ENCODE measurements at regions not wholly inside any gene's neighbourhood (a gene's known extent, or its start where the extent isn't known, plus 50 kb on each side); places are given as distances from the start of the nearest gene placed in this dataset.

GRCh38 chr22:48631288-48631863 is 1196.3 kb downstream of the BRD1 start:
- H3K4me3 ChIP-seq (ENCODE audit: low read depth, low read length): no peak overlapping the region
- no peak for TF ChIP-seq CTCF (IDR thresholded peaks at IDR 0.05; ENCODE audit: borderline replicate concordance, insufficient read depth, low read depth, low read length)

DNA sequence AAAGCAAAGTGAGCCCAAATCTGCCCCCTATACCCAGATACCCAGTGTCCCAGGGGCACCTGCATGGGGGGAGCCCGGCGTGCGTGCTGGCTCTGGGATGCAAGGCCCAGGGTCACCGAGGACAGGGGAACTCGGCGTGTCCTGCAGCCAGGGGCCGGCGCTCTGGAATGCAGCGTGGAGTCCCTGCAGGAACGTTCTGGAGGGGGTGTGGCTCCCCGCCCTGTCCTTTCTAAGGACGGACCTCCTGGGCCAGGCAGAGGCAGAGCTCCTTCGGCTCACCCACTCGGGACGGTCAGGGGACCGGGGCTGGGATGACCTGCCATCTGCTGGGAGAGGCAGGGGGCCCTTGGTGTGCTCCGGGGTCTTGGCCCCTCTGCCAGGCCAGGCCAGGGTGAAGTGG is 1196.8 kb downstream of the BRD1 start:
- H3K4me3 ChIP-seq (ENCODE audit: low read depth, low read length): no peak overlapping the region
- no peak for TF ChIP-seq CTCF (IDR thresholded peaks at IDR 0.05; ENCODE audit: borderline replicate concordance, insufficient read depth, low read depth, low read length)

GRCh38 chr22:48630433-48630754 is 1197.3 kb downstream of the BRD1 start:
- no peak for TF ChIP-seq CTCF (IDR thresholded peaks at IDR 0.05; ENCODE audit: borderline replicate concordance, insufficient read depth, low read depth, low read length)
- H3K4me3 ChIP-seq (ENCODE audit: low read depth, low read length): no peak overlapping the region

DNA sequence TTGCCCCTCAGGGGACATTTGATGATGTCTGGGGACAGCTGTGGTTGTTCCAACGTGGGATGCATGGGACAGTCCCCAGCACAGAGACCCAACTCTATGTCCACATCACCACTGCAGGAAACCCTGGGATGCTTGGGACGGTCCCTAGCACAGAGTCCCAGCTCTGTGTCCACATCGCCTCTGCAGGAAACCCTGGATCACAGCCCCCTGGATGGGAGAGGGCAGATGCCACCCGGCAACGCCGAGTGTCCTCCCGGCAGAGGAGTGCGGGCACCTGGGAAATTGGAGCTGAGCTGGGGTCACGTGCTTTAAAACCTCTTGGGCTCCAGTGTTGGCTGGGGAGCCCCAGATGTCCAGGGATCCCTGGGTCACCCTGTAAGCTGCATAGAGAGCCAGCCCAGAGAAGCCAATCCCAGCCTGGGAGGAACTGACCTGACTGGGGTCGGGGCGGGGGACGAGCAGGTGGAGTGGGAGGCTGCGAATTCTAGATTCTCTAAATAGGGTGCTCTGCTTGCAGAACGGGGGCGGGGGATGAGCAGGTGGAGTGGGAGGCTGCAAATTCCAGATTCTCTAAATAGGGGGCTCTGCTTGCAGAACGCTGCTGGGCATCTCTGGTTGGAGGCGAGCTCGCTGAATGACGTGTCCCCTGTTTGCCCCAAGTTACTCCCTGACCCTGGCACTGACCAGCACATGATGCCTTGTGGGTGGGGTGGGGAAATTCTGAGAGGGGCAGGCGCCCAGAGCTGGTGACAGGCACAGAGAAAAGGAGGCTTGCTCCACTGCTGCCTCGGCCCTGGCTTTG is 1197.8 kb downstream of the BRD1 start:
- no peak for TF ChIP-seq CTCF (IDR thresholded peaks at IDR 0.05; ENCODE audit: borderline replicate concordance, insufficient read depth, low read depth, low read length)

DNA sequence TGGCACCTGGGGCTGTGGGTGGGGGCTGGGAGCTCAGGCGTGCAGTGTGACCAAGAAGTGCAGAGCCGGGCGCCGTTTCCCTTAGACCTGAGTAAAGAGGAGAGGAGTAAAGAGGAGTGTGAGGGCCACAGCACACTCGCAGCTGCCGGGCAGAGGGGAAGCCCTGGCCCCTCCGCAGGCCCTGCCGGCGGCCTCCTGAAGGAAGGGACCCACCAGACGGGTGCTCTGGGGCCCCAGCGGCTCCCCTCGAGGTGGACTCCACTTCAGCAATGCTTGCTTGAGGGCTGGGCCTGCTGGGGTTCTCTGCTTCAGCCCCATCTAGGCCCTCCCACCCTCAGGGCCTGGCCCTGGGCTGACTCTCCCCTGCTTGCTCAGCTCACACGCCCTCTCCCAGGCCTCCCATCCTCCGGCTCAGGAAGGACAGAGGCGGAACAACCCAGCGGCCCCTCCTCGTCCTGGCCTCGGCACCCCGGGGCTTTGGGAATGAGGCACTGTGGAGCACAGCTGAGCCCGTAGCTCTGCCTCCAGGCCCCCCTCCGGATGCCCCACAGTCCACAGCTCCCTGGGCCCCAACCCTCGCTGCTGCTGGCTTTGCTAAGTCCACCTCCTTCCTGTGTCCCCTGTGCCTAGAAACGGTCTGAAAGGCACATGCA is 1198.7 kb downstream of the BRD1 start:
- no peak for TF ChIP-seq CTCF (IDR thresholded peaks at IDR 0.05; ENCODE audit: borderline replicate concordance, insufficient read depth, low read depth, low read length)
- no peak overlapping the region for H3K4me3 ChIP-seq (ENCODE audit: low read depth, low read length)

More for the DNA sequence above, 1197.8 kb downstream of the BRD1 start:
- no peak overlapping the region for H3K4me3 ChIP-seq (ENCODE audit: low read depth, low read length)

- no peak for TF ChIP-seq CTCF (IDR thresholded peaks at IDR 0.05; ENCODE audit: borderline replicate concordance, insufficient read depth, low read depth, low read length)
Observed at GRCh38 chr22:48627966-48628365, 1199.7 kb downstream of the BRD1 start.

GRCh38 chr22:48627203-48627602 is 1200.5 kb downstream of the BRD1 start:
- TF ChIP-seq CTCF (IDR thresholded peaks at IDR 0.05; ENCODE audit: borderline replicate concordance, insufficient read depth, low read depth, low read length): no peak
- H3K4me3 ChIP-seq (ENCODE audit: low read depth, low read length): no peak overlapping the region

More at GRCh38 chr22:48627966-48628365, 1199.7 kb downstream of the BRD1 start:
- H3K4me3 ChIP-seq (ENCODE audit: low read depth, low read length): no peak overlapping the region
